ENCODE measurements at regions not wholly inside any gene's neighbourhood (a gene's known extent, or its start where the extent isn't known, plus 50 kb on each side); places are given as distances from the start of the nearest gene placed in this dataset.
A peak's percentile ranks its signal among the peaks of the same experiment; 100 is the strongest.

GRCh38 chr5:111655169-111655924 lies 101.6 kb downstream of the NREP start:
- Histone ChIP-seq H3K27me3 (ENCODE audit: control insufficient read depth, insufficient read depth, low read length) (peaks cover 2% of the 10 kb centered on the region), H2AFZ (replicated peaks; ENCODE audit: low read length, poor library complexity) (no peak overlapping the region), H3K14ac (replicated peaks; ENCODE audit: low read depth, low read length) (no peak overlapping the region), H2AK5ac (ENCODE audit: low read depth, low read length) (no peak overlapping the region), H3K4me3 (ENCODE audit: insufficient read depth, low read depth, low read length) (no peak overlapping the region), H3K18ac (ENCODE audit: low read depth, low read length) (no peak overlapping the region), H4K8ac (ENCODE audit: low read depth in 2 of 2, low read length in 2 of 2) (no peak overlapping the region), H2AK9ac (replicated peaks; ENCODE audit: low read depth, low read length, poor library complexity) (no peak overlapping the region), H3K27ac (ENCODE audit: insufficient read depth, low read length) (no peak overlapping the region), H3K56ac (ENCODE audit: extremely low read depth, insufficient read depth, low read length) (no peak overlapping the region), H3K4me1 (ENCODE audit: control insufficient read depth, insufficient read depth, low read length) (no peaks in the 10 kb centered on the region), H4K20me1 (ENCODE audit: insufficient read depth, low read length) (no peaks in the 10 kb centered on the region), H2BK5ac (ENCODE audit: low read depth, low read length, poor library complexity, severe bottlenecking) (no peak overlapping the region), H3K79me1 (ENCODE audit: low read depth in 1 of 2, low read length in 2 of 2) (no peaks in the 10 kb centered on the region), H2BK120ac (ENCODE audit: low read depth, low read length) (no peak overlapping the region), H3K9me3 (ENCODE audit: control insufficient read depth, insufficient read depth, low read length) (no peaks in the 10 kb centered on the region), H3K9me1 (ENCODE audit: insufficient read depth, low read length) (no peaks in the 10 kb centered on the region), H3K23ac (ENCODE audit: low read depth, low read length) (no peak overlapping the region), H4K91ac (ENCODE audit: insufficient read depth, low read depth, low read length) (no peak overlapping the region), H3K9ac (ENCODE audit: low read depth, low read length) (no peak overlapping the region), H2BK15ac (ENCODE audit: low read depth, low read length) (no peak overlapping the region), H4K5ac (ENCODE audit: low read depth, low read length) (no peak overlapping the region), H2BK20ac (ENCODE audit: low read depth, low read length) (no peak overlapping the region), H3K4me2 (ENCODE audit: low read depth, low read length) (no peak overlapping the region), H3K36me3 (ENCODE audit: control insufficient read depth, insufficient read depth, low read length) (no peaks in the 10 kb centered on the region), H3K4ac (ENCODE audit: low read depth, low read length) (no peak overlapping the region)
- dilution Hi-C loops (cut with HindIII; ENCODE audit: low sequenced_read_pairs, unreplicated experiment) (no loop called here), intact Hi-C loops (cut with micrococcal nuclease) (no loop called here), in situ Hi-C loops (cut with MboI; ENCODE audit: low sequenced_read_pairs) (no loop called here)
- POLR2A ChIA-PET (ENCODE audit: unreplicated experiment), result no interaction called here
- DNase-seq (peak; percentile 70), ATAC-seq (ENCODE audit: low read depth) (peak; percentile 54; the same call in 1 of the 2 replicates)
- no TSS peak for BruUV-seq (replicated peaks)
- CTCF ChIA-PET, result no interaction called here
- no peak for TF ChIP-seq SMC3 (IDR thresholded peaks at IDR 0.05; ENCODE audit: low read depth, low read length)
- TF ChIP-seq CEBPB (IDR thresholded peaks at IDR 0.05; ENCODE audit: low read depth, low read length), result peak; percentile 44; the same call in 1 of the 2 replicates
- WGBS, 2 experiments (ENCODE audit: extremely low coverage in 2 of 2, insufficient read length in 1 of 2), result no CpG with 5 or more reads among the region's 2 CpGs

Measured in IMR-90 (cell line).